ENCODE measurements at regions not wholly inside any gene's neighbourhood (a gene's known extent, or its start where the extent isn't known, plus 50 kb on each side); places are given as distances from the start of the nearest gene placed in this dataset.

- no peak overlapping the region for H3K27ac ChIP-seq
- TF ChIP-seq EZH2 (IDR thresholded peaks at IDR 0.05) (no peak), FOXP2 (optimal IDR thresholded peaks at IDR 0.05; ENCODE audit: control extremely low read depth, extremely low read length, insufficient read depth) (no peak), POLR2AphosphoS5 (IDR thresholded peaks at IDR 0.05; ENCODE audit: borderline replicate concordance, low read depth, low read length) (no peak)
- H3K9ac ChIP-seq (ENCODE audit: insufficient read length) = no peak overlapping the region
- DNase-seq (ENCODE audit: low read depth, low spot score) = no peak
- no peak overlapping the region for H3K4me3 ChIP-seq
- H3K36me3 ChIP-seq (ENCODE audit: insufficient read depth, low read length) = no peaks in the 10 kb centered on the region
- no peaks in the 10 kb centered on the region for H3K9me3 ChIP-seq (ENCODE audit: low read depth, low read length)
Measured at GRCh38 chr9:13932528-13933267, 381.2 kb downstream of the NFIB start.

GRCh38 chr9:13929013-13929412 lies 384.9 kb downstream of the NFIB start:
- no peaks in the 10 kb centered on the region for H3K9me3 ChIP-seq (ENCODE audit: low read depth, low read length)
- no peak overlapping the region for H3K9ac ChIP-seq (ENCODE audit: insufficient read length)
- H3K4me3 ChIP-seq = no peak overlapping the region
- no peak for DNase-seq (ENCODE audit: low read depth, low spot score)
- no peak overlapping the region for H3K27ac ChIP-seq
- no peak for TF ChIP-seq FOXP2 (optimal IDR thresholded peaks at IDR 0.05; ENCODE audit: control extremely low read depth, extremely low read length, insufficient read depth)
- no peak for TF ChIP-seq POLR2AphosphoS5 (IDR thresholded peaks at IDR 0.05; ENCODE audit: borderline replicate concordance, low read depth, low read length)
- no peak for TF ChIP-seq EZH2 (IDR thresholded peaks at IDR 0.05)
- H3K36me3 ChIP-seq (ENCODE audit: insufficient read depth, low read length) = no peaks in the 10 kb centered on the region

- Histone ChIP-seq H3K4me3 (no peak overlapping the region), H3K9me3 (ENCODE audit: low read depth, low read length) (no peaks in the 10 kb centered on the region), H3K36me3 (ENCODE audit: insufficient read depth, low read length) (no peaks in the 10 kb centered on the region), H3K27ac (no peak overlapping the region), H3K9ac (ENCODE audit: insufficient read length) (no peak overlapping the region)
- no peak for TF ChIP-seq POLR2AphosphoS5 (IDR thresholded peaks at IDR 0.05; ENCODE audit: borderline replicate concordance, low read depth, low read length)
- TF ChIP-seq EZH2 (IDR thresholded peaks at IDR 0.05) = no peak
- TF ChIP-seq FOXP2 (optimal IDR thresholded peaks at IDR 0.05; ENCODE audit: control extremely low read depth, extremely low read length, insufficient read depth) = no peak
- DNase-seq (ENCODE audit: low read depth, low spot score) = no peak
Measured at GRCh38 chr9:13923381-13923780, 390.6 kb downstream of the NFIB start.

- Histone ChIP-seq H3K9me3 (ENCODE audit: low read depth, low read length) (no peaks in the 10 kb centered on the region), H3K36me3 (ENCODE audit: insufficient read depth, low read length) (no peaks in the 10 kb centered on the region), H3K9ac (ENCODE audit: insufficient read length) (no peak overlapping the region), H3K4me3 (no peak overlapping the region), H3K27ac (no peak overlapping the region)
- TF ChIP-seq FOXP2 (optimal IDR thresholded peaks at IDR 0.05; ENCODE audit: control extremely low read depth, extremely low read length, insufficient read depth) (no peak), POLR2AphosphoS5 (IDR thresholded peaks at IDR 0.05; ENCODE audit: borderline replicate concordance, low read depth, low read length) (no peak), EZH2 (IDR thresholded peaks at IDR 0.05) (no peak)
- no peak for DNase-seq (ENCODE audit: low read depth, low spot score)
Measured at GRCh38 chr9:13920557-13920956, 393.4 kb downstream of the NFIB start.

DNA sequence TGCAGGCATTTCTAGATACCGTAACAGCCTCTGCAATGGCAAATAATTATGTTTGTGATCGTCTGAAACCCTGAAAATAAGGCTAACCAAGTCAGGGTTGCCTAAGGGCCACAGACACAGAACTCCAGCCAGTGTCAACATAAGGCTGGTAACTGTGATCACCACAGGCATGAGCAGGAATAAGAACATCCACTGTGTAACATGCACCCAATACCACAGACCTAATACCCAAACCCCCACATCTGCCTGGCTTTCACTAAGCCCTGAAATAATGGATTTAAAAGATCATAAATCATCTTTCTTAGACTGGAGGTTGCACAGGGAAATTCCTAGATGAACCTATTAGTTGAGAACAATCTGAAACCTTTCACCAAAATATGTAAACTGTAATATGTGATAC lies 394.5 kb downstream of the NFIB start:
- Histone ChIP-seq H3K9me3 (ENCODE audit: low read depth, low read length) (no peaks in the 10 kb centered on the region), H3K27ac (no peak overlapping the region), H3K36me3 (ENCODE audit: insufficient read depth, low read length) (no peaks in the 10 kb centered on the region), H3K9ac (ENCODE audit: insufficient read length) (no peak overlapping the region), H3K4me3 (no peak overlapping the region)
- no peak for DNase-seq (ENCODE audit: low read depth, low spot score)
- no peak for TF ChIP-seq POLR2AphosphoS5 (IDR thresholded peaks at IDR 0.05; ENCODE audit: borderline replicate concordance, low read depth, low read length)
- no peak for TF ChIP-seq FOXP2 (optimal IDR thresholded peaks at IDR 0.05; ENCODE audit: control extremely low read depth, extremely low read length, insufficient read depth)
- no peak for TF ChIP-seq EZH2 (IDR thresholded peaks at IDR 0.05)

DNA sequence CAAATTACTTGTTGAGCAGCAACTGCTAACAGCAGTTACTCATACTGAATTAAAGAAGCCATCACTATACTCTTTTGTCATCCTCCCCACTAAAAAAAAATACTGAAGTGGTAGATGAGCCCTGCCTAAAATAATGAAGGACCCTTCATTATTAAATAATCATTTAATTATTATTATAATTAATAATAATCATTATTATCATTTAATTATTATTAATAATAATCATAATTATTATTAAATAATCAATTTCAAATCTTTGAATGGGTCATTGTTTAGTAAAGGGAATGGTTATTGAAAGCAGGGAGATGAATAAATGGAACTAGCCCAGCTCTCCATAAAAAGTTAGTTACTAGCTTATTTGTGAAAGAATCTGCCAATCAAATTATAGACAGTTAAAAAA lies 396.4 kb downstream of the NFIB start:
- DNase-seq (ENCODE audit: low read depth, low spot score) = no peak
- Histone ChIP-seq H3K9ac (ENCODE audit: insufficient read length) (no peak overlapping the region), H3K27ac (no peak overlapping the region), H3K9me3 (ENCODE audit: low read depth, low read length) (no peaks in the 10 kb centered on the region), H3K36me3 (ENCODE audit: insufficient read depth, low read length) (no peaks in the 10 kb centered on the region), H3K4me3 (no peak overlapping the region)
- no peak for TF ChIP-seq FOXP2 (optimal IDR thresholded peaks at IDR 0.05; ENCODE audit: control extremely low read depth, extremely low read length, insufficient read depth)
- TF ChIP-seq EZH2 (IDR thresholded peaks at IDR 0.05) = no peak
- no peak for TF ChIP-seq POLR2AphosphoS5 (IDR thresholded peaks at IDR 0.05; ENCODE audit: borderline replicate concordance, low read depth, low read length)

- no peak for TF ChIP-seq POLR2AphosphoS5 (IDR thresholded peaks at IDR 0.05; ENCODE audit: borderline replicate concordance, low read depth, low read length)
- TF ChIP-seq EZH2 (IDR thresholded peaks at IDR 0.05) = no peak
- no peak for TF ChIP-seq FOXP2 (optimal IDR thresholded peaks at IDR 0.05; ENCODE audit: control extremely low read depth, extremely low read length, insufficient read depth)
- Histone ChIP-seq H3K9me3 (ENCODE audit: low read depth, low read length) (no peaks in the 10 kb centered on the region), H3K27ac (no peak overlapping the region), H3K9ac (ENCODE audit: insufficient read length) (no peak overlapping the region), H3K4me3 (no peak overlapping the region), H3K36me3 (ENCODE audit: insufficient read depth, low read length) (no peaks in the 10 kb centered on the region)
- DNase-seq (ENCODE audit: low read depth, low spot score) = no peak
Measured at GRCh38 chr9:13915591-13916301, 398.2 kb downstream of the NFIB start.

DNA sequence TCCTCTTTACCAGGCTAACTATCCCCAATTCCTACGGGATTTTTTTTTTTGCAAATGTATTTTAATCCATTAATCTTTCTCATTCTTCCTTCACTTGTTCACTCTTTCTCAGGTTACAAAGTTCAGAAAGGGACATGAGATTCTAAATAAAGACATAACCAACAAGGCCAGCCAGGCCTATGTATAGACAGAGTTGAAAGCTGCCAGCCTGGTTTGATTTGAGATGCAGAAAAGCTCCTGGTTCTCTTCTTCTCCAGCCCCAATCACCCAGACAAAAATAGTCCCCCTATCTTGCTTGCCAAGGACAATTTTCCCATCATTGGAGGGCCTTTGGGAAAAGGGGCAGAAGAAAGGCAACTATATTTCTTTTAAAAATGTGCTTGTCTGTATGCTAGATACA lies 398.8 kb downstream of the NFIB start:
- no peak for DNase-seq (ENCODE audit: low read depth, low spot score)
- TF ChIP-seq FOXP2 (optimal IDR thresholded peaks at IDR 0.05; ENCODE audit: control extremely low read depth, extremely low read length, insufficient read depth) (no peak), EZH2 (IDR thresholded peaks at IDR 0.05) (no peak), POLR2AphosphoS5 (IDR thresholded peaks at IDR 0.05; ENCODE audit: borderline replicate concordance, low read depth, low read length) (no peak)

More for the DNA sequence above, 398.8 kb downstream of the NFIB start:
- Histone ChIP-seq H3K9me3 (ENCODE audit: low read depth, low read length) (no peaks in the 10 kb centered on the region), H3K4me3 (no peak overlapping the region), H3K27ac (no peak overlapping the region), H3K36me3 (ENCODE audit: insufficient read depth, low read length) (no peaks in the 10 kb centered on the region), H3K9ac (ENCODE audit: insufficient read length) (no peak overlapping the region)

All from SK-N-MC (cell line).